H9 (cell line): ENCODE measurements at regions not wholly inside any gene's neighbourhood (a gene's known extent, or its start where the extent isn't known, plus 50 kb on each side); places are given as distances from the start of the nearest gene placed in this dataset.

ENCODE experiments used
- DNase-seq: peaks from one replicate; pipeline ENCODE4 v3.0.0-alpha.2; 2017
- H2AFZ ChIP-seq: one replicate; pipeline ENCODE4 v1.6.1; 2013; ENCODE audit warnings: mild to moderate bottlenecking, low read length, control low read depth, moderate library complexity
- H2AK5ac ChIP-seq: 2 replicates; pipeline ENCODE4 v1.6.1; 2013; ENCODE audit warnings: low read length, control low read depth, mixed read lengths; ENCODE audit not compliant: insufficient read length
- H2BK120ac ChIP-seq: one replicate; pipeline ENCODE4 v1.6.1; 2013; ENCODE audit warnings: low read depth, mild to moderate bottlenecking, low read length, control low read depth, inconsistent platforms; ENCODE audit not compliant: poor library complexity, severe bottlenecking
- H2BK12ac ChIP-seq: 2 replicates; pipeline ENCODE4 v1.6.1; 2013; ENCODE audit warnings: low read length, control low read depth, mixed read lengths, low read depth; ENCODE audit not compliant: insufficient read length
- H2BK15ac ChIP-seq: 2 replicates; pipeline ENCODE4 v1.6.1; 2013; ENCODE audit warnings: low read depth, low read length, control low read depth
- H2BK20ac ChIP-seq: one replicate; pipeline ENCODE4 v1.6.1; 2013; ENCODE audit warnings: low read depth, mild to moderate bottlenecking, low read length, control low read depth, inconsistent platforms; ENCODE audit not compliant: poor library complexity, severe bottlenecking
- H2BK5ac ChIP-seq: 2 replicates; pipeline ENCODE4 v1.6.1; 2013; ENCODE audit warnings: low read length, control low read depth, mixed read lengths; ENCODE audit not compliant: insufficient read length
- H3K14ac ChIP-seq: 2 replicates; pipeline ENCODE4 v1.6.1; 2013; ENCODE audit warnings: low read length, control low read depth; ENCODE audit not compliant: insufficient read depth
- H3K18ac ChIP-seq: 2 replicates; pipeline ENCODE4 v1.6.1; 2013; ENCODE audit warnings: low read depth, mild to moderate bottlenecking, mixed read lengths, low read length, control low read depth; ENCODE audit not compliant: insufficient read length
- H3K23ac ChIP-seq: 2 replicates; pipeline ENCODE4 v1.6.1; 2013; ENCODE audit warnings: low read length, control low read depth, mixed read lengths, low read depth; ENCODE audit not compliant: insufficient read length
- H3K23me2 ChIP-seq: 2 replicates; pipeline ENCODE4 v1.6.1; 2013; ENCODE audit warnings: low read depth, mild to moderate bottlenecking, mixed read lengths, low read length, control low read depth; ENCODE audit not compliant: insufficient read length, poor library complexity, severe bottlenecking
- H3K27ac ChIP-seq: 2 replicates; pipeline ENCODE4 v1.5.1; 2013; ENCODE audit warnings: low read length, control low read depth, mixed read lengths, low read depth; ENCODE audit not compliant: insufficient read length
- H3K27me3 ChIP-seq: 2 replicates; pipeline ENCODE4 v1.6.1; 2013; ENCODE audit warnings: low read length, control low read depth, inconsistent platforms; ENCODE audit not compliant: insufficient read depth
- H3K4ac ChIP-seq: 2 replicates; pipeline ENCODE4 v1.6.1; 2013; ENCODE audit warnings: low read depth, mild to moderate bottlenecking, control low read depth, inconsistent platforms, low read length, moderate library complexity
- H3K4me1 ChIP-seq: 2 replicates; pipeline ENCODE4 v1.6.1; 2013; ENCODE audit warnings: low read length, control low read depth, inconsistent platforms; ENCODE audit not compliant: insufficient read depth
- H3K4me2 ChIP-seq: 2 replicates; pipeline ENCODE4 v1.6.1; 2013; ENCODE audit warnings: low read length, control low read depth, mixed read lengths; ENCODE audit not compliant: insufficient read length, insufficient read depth
- H3K56ac ChIP-seq: 2 replicates; pipeline ENCODE4 v1.6.1; 2013; ENCODE audit warnings: low read depth, mild to moderate bottlenecking, mixed read lengths, low read length, control low read depth; ENCODE audit not compliant: insufficient read length
- H3K79me1 ChIP-seq: 2 replicates; pipeline ENCODE4 v1.6.1; 2013; ENCODE audit warnings: low read depth, mild to moderate bottlenecking, moderate library complexity, low read length, control low read depth, inconsistent platforms; ENCODE audit not compliant: insufficient read depth, poor library complexity, severe bottlenecking
- H3K79me2 ChIP-seq: 2 replicates; pipeline ENCODE4 v1.6.1; 2013; ENCODE audit warnings: low read length, control low read depth, inconsistent platforms; ENCODE audit not compliant: insufficient read depth
- H3K9ac ChIP-seq: 2 replicates; pipeline ENCODE4 v1.6.1; 2013; ENCODE audit warnings: low read length, control low read depth, mixed read lengths; ENCODE audit not compliant: insufficient read length; ENCODE audit errors: extremely low read depth
- H3K9me3 ChIP-seq: one replicate; pipeline ENCODE4 v1.6.1; 2013; ENCODE audit warnings: low read depth, low read length, inconsistent platforms; ENCODE audit not compliant: control insufficient read depth
- H3T11ph ChIP-seq: one replicate; pipeline ENCODE4 v1.6.1; 2013; ENCODE audit warnings: mild to moderate bottlenecking, low read length, control low read depth, inconsistent platforms
- H4K20me1 ChIP-seq: one replicate; pipeline ENCODE4 v1.6.1; 2013; ENCODE audit not compliant: control insufficient read depth, insufficient read length, insufficient read depth
- H4K5ac ChIP-seq: 2 replicates; pipeline ENCODE4 v1.6.1; 2013; ENCODE audit warnings: low read depth, mild to moderate bottlenecking, mixed read lengths, low read length, control low read depth; ENCODE audit not compliant: insufficient read length
- H4K8ac ChIP-seq: replicated peaks from 2 replicates; pipeline ENCODE4 v1.6.1; 2013; ENCODE audit warnings: low read length, control low read depth, mixed read lengths, low read depth; ENCODE audit not compliant: insufficient read length
- H4K91ac ChIP-seq: 2 replicates; pipeline ENCODE4 v1.6.1; 2013; ENCODE audit warnings: low read depth, mild to moderate bottlenecking, moderate library complexity, mixed read lengths, low read length, control low read depth; ENCODE audit not compliant: insufficient read length
- H3K27ac Mint-ChIP-seq, 3 experiments: 2 replicates in 2 of 3; 3 replicates in 1 of 3; pipeline ENCODE4 v1.8.0; 2020 to 2021; ENCODE audit warnings: mixed read lengths in 3 of 3, mild to moderate bottlenecking in 1 of 3, moderate library complexity in 1 of 3
- H3K27me3 Mint-ChIP-seq: 2 replicates; pipeline ENCODE4 v1.8.0; 2021; ENCODE audit warnings: low read depth, mild to moderate bottlenecking, moderate library complexity, mixed read lengths
- H3K36me3 Mint-ChIP-seq, 3 experiments: 2 replicates in 2 of 3; 3 replicates in 1 of 3; pipeline ENCODE4 v1.8.0; 2020 to 2021; ENCODE audit warnings: low read depth in 3 of 3, mixed read lengths in 3 of 3; ENCODE audit not compliant: insufficient read depth in 1 of 3
- H3K4me1 Mint-ChIP-seq, 2 experiments: 2 replicates each; pipeline ENCODE4 v1.8.0; 2020; ENCODE audit warnings: mixed read lengths in 2 of 2
- H3K4me3 Mint-ChIP-seq, 2 experiments: 2 replicates in 1 of 2; 3 replicates in 1 of 2; pipeline ENCODE4 v1.8.0; 2020 to 2021; ENCODE audit warnings: mild to moderate bottlenecking in 2 of 2, mixed read lengths in 2 of 2, moderate library complexity in 1 of 2
- H3K9me3 Mint-ChIP-seq, 2 experiments: 2 replicates in 1 of 2; 3 replicates in 1 of 2; pipeline ENCODE4 v1.8.0; 2020; ENCODE audit warnings: mild to moderate bottlenecking in 2 of 2, mixed read lengths in 2 of 2, moderate library complexity in 1 of 2
- CTCF ChIP-seq: fragments of 200-600 bp; sonication (generic); conservative IDR thresholded peaks from 3 replicates; pipeline ENCODE4 v1.8.0; 2021; ENCODE audit warnings: antibody characterized with exemption, mild to moderate bottlenecking

- H3K27me3 ChIP-seq, result no peaks in the 10 kb centered on the region
- no peak overlapping the region for H3K14ac ChIP-seq
- H3K23me2 ChIP-seq, result no peaks in the 10 kb centered on the region
- H4K20me1 ChIP-seq, result no peaks in the 10 kb centered on the region
- H3K18ac ChIP-seq, result no peak overlapping the region
- no peak overlapping the region for H2AFZ ChIP-seq
- no peak overlapping the region for H4K5ac ChIP-seq
- H3T11ph ChIP-seq, result no peak overlapping the region
- no peak for DNase-seq
- no peaks in the 10 kb centered on the region for H3K4me1 ChIP-seq
- no peaks in the 10 kb centered on the region for H3K79me2 ChIP-seq
- H4K91ac ChIP-seq, result no peak overlapping the region
- Mint-ChIP-seq H3K9me3 (no peaks in the 10 kb centered on the region), H3K36me3 (no peaks in the 10 kb centered on the region), H3K4me3 (no peak overlapping the region), H3K27me3 (no peaks in the 10 kb centered on the region; the same call in 1 of the 2 replicates), H3K4me1 (no peaks in the 10 kb centered on the region), H3K27ac (no peak overlapping the region)
- no peaks in the 10 kb centered on the region for H3K9me3 ChIP-seq
- no peak overlapping the region for H2BK20ac ChIP-seq
- TF ChIP-seq CTCF, result no peak
- no peak overlapping the region for H3K23ac ChIP-seq
- no peak overlapping the region for H3K9ac ChIP-seq
- no peak overlapping the region for H2BK120ac ChIP-seq
- H3K4me2 ChIP-seq, result no peak overlapping the region
- no peak overlapping the region for H2BK5ac ChIP-seq
- no peak overlapping the region for H3K4ac ChIP-seq
- H2BK15ac ChIP-seq, result no peak overlapping the region
- no peaks in the 10 kb centered on the region for H3K79me1 ChIP-seq
- no peak overlapping the region for H3K27ac ChIP-seq
- H4K8ac ChIP-seq, result no peak overlapping the region
- H2AK5ac ChIP-seq, result no peak overlapping the region
- H2BK12ac ChIP-seq, result no peak overlapping the region
- H3K56ac ChIP-seq, result no peak overlapping the region
Observed at GRCh38 chr3:101163554-101163953, 156.8 kb downstream of the IMPG2 start.
